SU-DHL-6 (cell line): ENCODE measurements at regions not wholly inside any gene's neighbourhood (a gene's known extent, or its start where the extent isn't known, plus 50 kb on each side); places are given as distances from the start of the nearest gene placed in this dataset.

Source experiments
- CTCF ChIP-seq: fragments of 200-600 bp; sonication (generic); IDR thresholded peaks from one replicate; pipeline ENCODE4 v1.5.1; 2017; ENCODE audit warnings: antibody characterized with exemption, mild to moderate bottlenecking, low read length, moderate library complexity; ENCODE audit not compliant: insufficient read depth, poor library complexity, severe bottlenecking
- EZH2phosphoT487 ChIP-seq: fragments of 200-600 bp; sonication (generic), shearing (Covaris generic); conservative IDR thresholded peaks from 2 replicates; pipeline ENCODE4 v1.6.1; 2018; ENCODE audit warnings: mild to moderate bottlenecking, antibody characterized with exemption, low read length, moderate library complexity, mixed read lengths

GRCh38 chr12:20044846-20045245, 323.5 kb upstream of the PDE3A start:
- no peak for TF ChIP-seq CTCF
- TF ChIP-seq EZH2phosphoT487 = no peak
